Osteocyte (in vitro differentiated cells): ENCODE measurements at regions not wholly inside any gene's neighbourhood (a gene's known extent, or its start where the extent isn't known, plus 50 kb on each side); places are given as distances from the start of the nearest gene placed in this dataset.

Experiments
- DNase-seq: peaks from one replicate; pipeline ENCODE4 v3.0.0; 2021; ENCODE audit warnings: mixed read lengths; ENCODE audit not compliant: unreplicated experiment; ENCODE audit errors: extremely low spot score
- H3K27ac Mint-ChIP-seq: one replicate; pipeline ENCODE4 v1.8.0; 2021; ENCODE audit warnings: mild to moderate bottlenecking, mixed read lengths; ENCODE audit not compliant: unreplicated experiment
- H3K27me3 Mint-ChIP-seq: one replicate; pipeline ENCODE4 v1.8.0; 2021; ENCODE audit warnings: mixed read lengths; ENCODE audit not compliant: unreplicated experiment
- H3K36me3 Mint-ChIP-seq: one replicate; pipeline ENCODE4 v1.8.0; 2021; ENCODE audit warnings: mixed read lengths; ENCODE audit not compliant: unreplicated experiment
- H3K4me1 Mint-ChIP-seq: one replicate; pipeline ENCODE4 v1.8.0; 2021; ENCODE audit warnings: mixed read lengths; ENCODE audit not compliant: unreplicated experiment
- H3K4me3 Mint-ChIP-seq: one replicate; pipeline ENCODE4 v1.8.0; 2021; ENCODE audit warnings: mild to moderate bottlenecking, moderate library complexity, mixed read lengths; ENCODE audit not compliant: unreplicated experiment
- H3K9me3 Mint-ChIP-seq: one replicate; pipeline ENCODE4 v1.8.0; 2021; ENCODE audit warnings: mixed read lengths; ENCODE audit not compliant: unreplicated experiment
- TF ChIP-seq, protein P1 (sequence below): fragments of 200-600 bp; sonication (generic); IDR thresholded peaks from 2 replicates; pipeline ENCODE4 v1.5.0; 2021; ENCODE audit warnings: antibody characterized with exemption, mild to moderate bottlenecking, moderate library complexity

GRCh38 chr4:19783667-19784223 is 468.0 kb upstream of the SLIT2 start:
- no peak overlapping the region for H3K4me3 Mint-ChIP-seq
- H3K9me3 Mint-ChIP-seq: peaks cover 14% of the 10 kb centered on the region
- TF ChIP-seq, protein P1, sequence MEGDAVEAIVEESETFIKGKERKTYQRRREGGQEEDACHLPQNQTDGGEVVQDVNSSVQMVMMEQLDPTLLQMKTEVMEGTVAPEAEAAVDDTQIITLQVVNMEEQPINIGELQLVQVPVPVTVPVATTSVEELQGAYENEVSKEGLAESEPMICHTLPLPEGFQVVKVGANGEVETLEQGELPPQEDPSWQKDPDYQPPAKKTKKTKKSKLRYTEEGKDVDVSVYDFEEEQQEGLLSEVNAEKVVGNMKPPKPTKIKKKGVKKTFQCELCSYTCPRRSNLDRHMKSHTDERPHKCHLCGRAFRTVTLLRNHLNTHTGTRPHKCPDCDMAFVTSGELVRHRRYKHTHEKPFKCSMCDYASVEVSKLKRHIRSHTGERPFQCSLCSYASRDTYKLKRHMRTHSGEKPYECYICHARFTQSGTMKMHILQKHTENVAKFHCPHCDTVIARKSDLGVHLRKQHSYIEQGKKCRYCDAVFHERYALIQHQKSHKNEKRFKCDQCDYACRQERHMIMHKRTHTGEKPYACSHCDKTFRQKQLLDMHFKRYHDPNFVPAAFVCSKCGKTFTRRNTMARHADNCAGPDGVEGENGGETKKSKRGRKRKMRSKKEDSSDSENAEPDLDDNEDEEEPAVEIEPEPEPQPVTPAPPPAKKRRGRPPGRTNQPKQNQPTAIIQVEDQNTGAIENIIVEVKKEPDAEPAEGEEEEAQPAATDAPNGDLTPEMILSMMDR: no peak
- H3K27ac Mint-ChIP-seq: no peak overlapping the region
- peaks cover 5% of the 10 kb centered on the region for H3K36me3 Mint-ChIP-seq
- H3K27me3 Mint-ChIP-seq: no peaks in the 10 kb centered on the region
- no peak for DNase-seq
- no peaks in the 10 kb centered on the region for H3K4me1 Mint-ChIP-seq

GRCh38 chr4:19780871-19781270 is 470.8 kb upstream of the SLIT2 start:
- Mint-ChIP-seq H3K9me3 (peaks cover 14% of the 10 kb centered on the region), H3K27ac (no peak overlapping the region), H3K4me1 (peaks cover 22% of the 10 kb centered on the region), H3K27me3 (no peaks in the 10 kb centered on the region), H3K36me3 (peaks cover 5% of the 10 kb centered on the region), H3K4me3 (no peak overlapping the region)
- TF ChIP-seq, protein P1: no peak
- DNase-seq: no peak

GRCh38 chr4:19776929-19777328 is 474.8 kb upstream of the SLIT2 start:
- Mint-ChIP-seq H3K4me3 (peak overlapping the region; percentile 50), H3K27ac (peak overlapping the region; percentile 83), H3K36me3 (no peaks in the 10 kb centered on the region), H3K9me3 (no peaks in the 10 kb centered on the region), H3K4me1 (peaks cover 45% of the 10 kb centered on the region), H3K27me3 (no peaks in the 10 kb centered on the region)
- TF ChIP-seq, protein P1: no peak
- no peak for DNase-seq

DNA sequence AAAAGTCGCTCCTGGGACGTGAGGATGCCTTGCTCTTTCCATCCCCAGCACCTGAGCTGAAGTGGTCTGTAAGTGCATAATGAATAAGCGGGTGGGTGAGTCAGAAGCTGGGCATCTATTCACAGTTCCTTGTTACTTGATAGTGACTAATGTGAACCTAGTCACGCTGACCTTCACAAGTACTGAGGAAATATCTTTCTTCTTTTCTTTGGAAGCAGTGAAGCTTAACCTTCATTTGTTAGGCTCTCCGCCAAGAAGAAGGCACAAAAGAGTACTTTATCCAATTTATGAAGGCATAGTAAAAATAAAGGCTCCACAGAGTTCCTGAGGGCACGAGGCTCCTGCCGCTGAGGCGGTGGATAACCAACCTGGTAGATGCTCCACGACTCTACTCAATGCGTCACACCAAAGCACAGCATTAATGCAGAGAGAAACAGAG is 475.7 kb upstream of the SLIT2 start:
- Mint-ChIP-seq H3K27ac (peak overlapping the region; percentile 90), H3K27me3 (no peaks in the 10 kb centered on the region), H3K36me3 (no peaks in the 10 kb centered on the region), H3K9me3 (no peaks in the 10 kb centered on the region), H3K4me3 (peak overlapping the region; percentile 55), H3K4me1 (peaks cover 45% of the 10 kb centered on the region)
- DNase-seq: no peak
- TF ChIP-seq, protein P1: no peak

DNA sequence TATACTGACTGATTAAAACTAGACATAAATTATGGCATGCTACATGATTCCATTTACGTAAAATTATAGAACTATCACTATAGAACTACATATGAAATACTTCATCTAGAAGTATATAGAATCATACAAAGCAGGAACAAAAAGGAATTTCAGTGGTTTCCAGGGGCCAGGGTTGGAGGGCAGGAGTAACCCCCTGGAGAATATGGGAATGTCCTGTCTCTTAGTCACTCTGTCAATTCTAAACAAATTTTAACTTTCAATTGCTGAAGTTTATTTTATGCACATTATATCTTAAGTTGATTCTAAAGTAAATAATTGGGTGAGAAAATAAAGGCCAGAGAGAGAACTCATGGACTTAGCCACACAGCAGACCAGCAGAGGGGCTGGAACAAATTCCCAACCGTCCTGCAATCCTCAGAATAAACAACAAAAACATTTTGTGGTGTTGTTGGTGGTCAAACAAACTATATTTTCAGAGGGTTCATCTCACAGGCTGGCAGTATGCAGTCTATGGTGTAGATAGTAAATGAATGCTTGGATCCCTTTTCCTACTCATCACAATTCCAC is 476.9 kb upstream of the SLIT2 start:
- Mint-ChIP-seq H3K4me3 (no peak overlapping the region), H3K27ac (peak overlapping the region; percentile 90), H3K27me3 (no peaks in the 10 kb centered on the region), H3K9me3 (no peaks in the 10 kb centered on the region), H3K36me3 (no peaks in the 10 kb centered on the region), H3K4me1 (peaks cover 45% of the 10 kb centered on the region)
- TF ChIP-seq, protein P1: no peak
- no peak for DNase-seq
